Islet of Langerhans (tissue), 1 donor: ENCODE measurements at regions not wholly inside any gene's neighbourhood (a gene's known extent, or its start where the extent isn't known, plus 50 kb on each side); places are given as distances from the start of the nearest gene placed in this dataset.

Source experiments
- FAIRE-seq: peaks from one replicate; lab custom pipeline; 2011; peaks lifted over from hg19 to GRCh38; lab: Jason Lieb, UNC

GRCh38 chr4:181438641-181439040 lies 804.6 kb upstream of the TENM3 start:
- no peak for FAIRE-seq

DNA sequence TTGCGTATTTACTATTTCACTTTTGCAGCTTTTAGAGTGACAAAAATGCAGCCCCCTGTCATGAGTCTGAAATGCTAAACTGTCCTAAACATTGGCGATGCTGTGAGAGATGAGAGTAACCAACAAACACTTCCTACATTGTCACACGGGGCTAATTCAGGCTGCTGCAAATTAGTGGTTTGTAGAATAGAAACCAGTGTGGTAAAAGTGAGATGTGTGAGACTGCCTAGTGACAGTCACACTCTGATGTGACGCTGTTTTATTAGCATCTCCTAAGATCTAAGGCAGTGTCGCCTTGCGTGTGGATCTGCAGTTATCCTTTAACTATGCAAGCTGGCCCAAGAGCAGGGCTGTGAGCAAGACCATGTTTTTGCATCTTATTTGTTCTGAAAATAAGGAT lies 800.2 kb upstream of the TENM3 start:
- FAIRE-seq: no peak

- FAIRE-seq: no peak
Observed at GRCh38 chr4:181465826-181466225, 777.4 kb upstream of the TENM3 start.

GRCh38 chr4:181468451-181468850 lies 774.8 kb upstream of the TENM3 start:
- no peak for FAIRE-seq

DNA sequence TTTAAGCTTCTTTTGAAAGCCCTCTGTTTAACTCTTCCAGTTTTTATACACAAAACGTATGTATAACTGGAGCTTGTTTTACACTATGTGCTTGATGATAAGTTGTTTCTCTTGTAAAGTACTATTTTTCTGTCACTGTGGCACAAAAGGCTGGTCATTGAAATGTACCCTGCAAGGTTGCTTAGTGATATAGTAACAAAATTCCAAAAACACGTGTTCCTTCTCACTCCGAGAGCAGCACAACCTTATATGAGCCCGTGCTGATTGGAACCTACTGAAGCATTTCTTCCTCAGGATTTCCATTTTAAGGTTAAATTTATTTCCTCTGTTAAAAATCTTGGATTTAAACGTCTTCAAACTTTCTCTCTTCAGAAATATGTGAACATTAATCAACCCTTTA lies 772.9 kb upstream of the TENM3 start:
- no peak for FAIRE-seq

DNA sequence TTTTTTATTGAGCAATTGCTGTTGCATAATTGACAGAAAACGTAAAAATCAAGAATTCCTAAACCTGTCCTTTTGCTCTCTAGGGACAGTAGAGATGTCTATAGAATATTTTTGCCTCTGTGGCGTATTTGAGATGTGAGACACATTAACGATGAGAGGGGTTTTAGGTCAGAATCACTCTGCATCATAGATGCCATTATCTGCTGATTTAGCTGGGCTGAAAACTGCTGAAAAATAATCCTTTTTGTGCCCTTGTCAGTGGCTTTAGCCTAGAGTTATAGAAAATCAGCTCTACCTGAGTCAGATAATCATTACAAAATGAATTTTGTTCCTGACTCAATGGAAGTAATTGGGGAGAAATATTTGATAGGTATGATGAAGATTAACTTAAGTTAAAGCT lies 767.8 kb upstream of the TENM3 start:
- no peak for FAIRE-seq

DNA sequence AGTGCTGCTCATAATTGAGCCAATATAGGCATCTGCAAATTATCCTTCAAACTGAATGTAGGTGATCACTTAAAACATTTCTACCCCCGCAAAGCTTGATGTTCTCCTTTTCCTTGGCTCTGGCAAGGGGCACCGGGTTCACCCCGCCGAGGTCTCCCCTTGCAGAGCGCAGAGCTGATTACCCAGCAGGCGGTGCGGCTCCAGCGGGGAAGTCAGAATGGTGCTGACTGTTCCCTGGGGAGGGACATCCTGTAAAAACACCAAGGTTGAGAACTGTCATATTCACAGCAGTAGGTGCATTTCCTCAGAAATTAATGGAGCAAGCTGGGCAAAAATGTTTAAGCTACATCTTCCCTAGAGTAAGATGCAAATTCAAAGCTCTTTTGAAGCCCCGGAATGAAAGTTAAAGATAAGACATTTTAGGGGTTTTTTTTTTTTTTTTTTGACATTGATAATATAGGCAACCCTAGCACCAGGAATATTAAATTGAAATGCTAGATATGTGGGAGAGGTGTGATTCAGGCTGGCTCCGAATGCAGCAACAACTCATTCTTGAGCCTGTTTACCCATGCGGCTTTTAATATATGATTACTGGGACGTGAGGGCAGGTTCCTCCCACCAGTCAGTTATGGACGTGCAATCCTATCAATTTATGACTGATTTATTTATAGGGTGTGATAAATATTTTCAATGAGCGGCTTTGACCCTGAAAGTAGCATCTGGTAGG lies 767.3 kb upstream of the TENM3 start:
- FAIRE-seq: no peak

DNA sequence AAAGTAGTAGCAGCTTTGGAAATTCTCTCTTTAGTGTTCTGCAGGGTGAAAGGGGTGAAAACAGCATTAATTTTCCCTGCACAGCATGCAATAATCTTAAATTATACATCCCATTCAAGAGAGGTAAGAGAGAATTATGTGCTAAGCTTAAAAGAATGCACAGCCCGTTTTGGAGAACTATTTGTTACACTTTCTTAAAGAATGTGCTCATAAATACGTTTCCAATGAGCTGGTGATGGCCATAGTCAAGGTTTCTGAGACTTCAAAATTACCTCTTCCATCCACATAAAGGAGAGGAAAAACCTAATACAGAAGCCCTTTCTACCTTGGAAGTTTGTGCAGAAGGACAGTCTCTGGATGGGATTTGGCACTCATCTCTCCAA lies 766.7 kb upstream of the TENM3 start:
- FAIRE-seq: no peak

GRCh38 chr4:181477591-181477990 lies 765.6 kb upstream of the TENM3 start:
- no peak for FAIRE-seq

DNA sequence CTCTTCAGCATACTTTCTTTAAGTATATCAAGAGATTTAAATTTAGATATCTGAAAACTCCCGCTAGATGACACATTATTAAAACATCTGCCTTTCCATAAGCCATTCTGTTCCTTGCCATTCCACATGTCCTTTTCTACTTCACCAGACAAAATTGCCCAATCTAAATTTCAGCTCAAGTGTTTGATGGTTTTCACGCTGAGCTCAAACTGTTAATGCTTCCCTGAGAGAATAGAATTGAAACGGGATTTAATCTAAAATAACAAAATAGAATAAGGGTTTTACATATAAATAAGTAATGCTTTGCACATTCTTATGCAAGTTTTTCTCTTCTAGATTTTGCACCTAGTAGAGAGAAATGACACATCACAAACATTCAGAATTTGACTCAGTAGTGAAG lies 764.5 kb upstream of the TENM3 start:
- FAIRE-seq: no peak

DNA sequence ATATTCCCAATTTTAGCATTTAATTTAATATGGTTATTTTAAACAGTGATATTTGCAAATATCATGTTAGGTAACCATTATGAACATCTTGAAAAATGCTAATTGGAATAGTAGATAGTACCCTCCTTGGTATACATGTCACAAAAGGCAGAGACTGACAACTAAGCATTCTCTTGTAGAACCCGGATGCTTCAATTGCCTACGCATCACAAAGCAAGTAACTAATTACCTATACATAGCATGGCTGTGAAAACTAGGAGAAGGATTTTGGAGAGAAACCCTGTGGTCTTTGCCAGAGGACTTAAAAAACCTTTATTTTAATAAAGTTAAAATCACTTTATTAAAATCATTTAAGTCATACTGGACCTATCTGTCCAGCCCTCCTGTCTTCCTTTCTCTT lies 764.1 kb upstream of the TENM3 start:
- FAIRE-seq: no peak

DNA sequence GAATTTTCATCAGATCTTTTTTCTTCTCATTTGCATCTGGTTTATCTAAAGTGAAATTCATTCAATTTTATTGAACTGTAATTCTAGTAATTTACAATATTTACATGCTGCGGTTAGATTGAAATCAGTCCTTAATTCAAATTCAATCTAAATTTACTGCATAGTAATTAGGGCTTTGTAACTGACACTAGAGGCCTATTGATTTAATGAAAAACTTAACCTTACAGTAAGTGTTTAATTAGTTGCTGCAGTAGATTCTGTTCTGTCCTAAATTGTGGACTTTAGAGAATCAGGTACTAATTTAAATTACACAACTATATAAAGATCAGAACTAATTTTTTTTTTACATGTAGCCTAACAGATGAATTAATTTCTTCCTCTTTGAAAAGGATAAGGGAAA lies 758.8 kb upstream of the TENM3 start:
- no peak for FAIRE-seq

GRCh38 chr4:181488926-181489325 lies 754.3 kb upstream of the TENM3 start:
- FAIRE-seq: no peak

- no peak for FAIRE-seq
Observed at GRCh38 chr4:181498148-181498547, 745.1 kb upstream of the TENM3 start.

- no peak for FAIRE-seq
Observed at GRCh38 chr4:181502611-181503010, 740.6 kb upstream of the TENM3 start.

- FAIRE-seq: no peak
Observed at GRCh38 chr4:181503687-181504390, 739.4 kb upstream of the TENM3 start.

DNA sequence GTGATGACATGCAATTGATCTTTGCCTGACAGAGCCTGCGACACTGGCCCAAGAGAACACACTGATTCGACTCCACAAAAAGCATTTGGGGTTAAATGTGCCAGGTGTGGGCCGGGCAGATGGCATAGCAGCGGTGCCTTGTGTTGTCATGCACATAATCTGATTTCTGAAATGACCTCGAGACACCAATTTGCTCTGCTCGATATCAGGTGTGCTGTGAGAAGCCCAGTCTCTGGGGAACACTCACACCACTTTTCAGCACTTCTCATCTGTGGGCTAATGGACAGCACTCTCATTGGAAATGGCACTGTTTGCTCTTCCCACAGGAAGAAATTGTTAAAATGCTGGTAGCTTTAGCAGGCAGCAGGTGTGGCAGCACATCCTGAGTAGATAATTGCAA lies 738.3 kb upstream of the TENM3 start:
- no peak for FAIRE-seq

DNA sequence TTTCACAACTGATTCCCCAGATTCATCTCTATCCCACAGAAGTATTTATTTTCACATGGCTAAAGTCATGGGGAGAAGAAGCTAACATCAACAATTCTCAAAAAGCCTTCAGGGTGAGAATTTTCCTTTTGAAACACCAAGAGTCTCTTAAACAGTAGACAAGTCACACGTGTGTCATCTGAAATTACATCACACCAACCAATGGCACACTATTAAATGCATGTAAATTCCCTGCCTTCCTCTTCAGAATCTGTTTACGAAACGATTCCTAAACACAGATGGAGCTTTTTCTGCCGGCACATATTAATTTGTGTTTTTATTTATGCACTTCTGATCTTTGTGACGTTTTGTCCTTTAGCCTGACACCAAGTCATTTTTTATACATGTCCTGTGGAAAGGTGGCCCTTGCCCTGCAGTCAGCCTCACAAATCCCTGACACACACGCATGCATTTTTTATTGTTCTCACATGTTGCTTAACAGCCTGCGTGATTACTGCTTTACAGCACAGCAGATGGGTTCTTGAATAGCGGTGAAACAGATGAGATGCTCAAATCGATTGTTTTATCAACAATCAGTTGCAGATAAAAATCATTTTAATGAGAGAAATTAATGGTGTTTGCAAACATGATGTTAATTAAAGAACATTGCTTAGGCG lies 735.9 kb upstream of the TENM3 start:
- no peak for FAIRE-seq

- no peak for FAIRE-seq
Observed at GRCh38 chr4:181507938-181508337, 735.3 kb upstream of the TENM3 start.

DNA sequence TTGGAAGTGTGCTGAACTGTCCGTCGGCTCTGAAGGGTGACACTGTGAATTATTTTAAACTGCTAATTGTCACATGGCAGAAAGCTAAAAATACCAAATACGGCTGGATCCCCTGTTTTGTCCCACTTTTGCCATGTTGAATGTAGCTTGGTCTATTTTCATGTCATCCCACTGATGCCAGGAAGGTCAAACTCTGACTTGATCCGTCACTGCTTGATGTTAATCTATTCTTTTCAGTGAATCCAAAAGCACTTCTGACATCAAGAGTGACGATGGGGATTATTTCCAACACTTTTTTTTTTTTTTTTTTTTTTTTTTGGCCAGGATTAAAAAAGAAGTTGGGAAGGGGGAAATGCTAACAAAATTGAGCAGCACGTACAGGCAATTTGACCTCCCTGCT lies 734.6 kb upstream of the TENM3 start:
- FAIRE-seq: no peak

DNA sequence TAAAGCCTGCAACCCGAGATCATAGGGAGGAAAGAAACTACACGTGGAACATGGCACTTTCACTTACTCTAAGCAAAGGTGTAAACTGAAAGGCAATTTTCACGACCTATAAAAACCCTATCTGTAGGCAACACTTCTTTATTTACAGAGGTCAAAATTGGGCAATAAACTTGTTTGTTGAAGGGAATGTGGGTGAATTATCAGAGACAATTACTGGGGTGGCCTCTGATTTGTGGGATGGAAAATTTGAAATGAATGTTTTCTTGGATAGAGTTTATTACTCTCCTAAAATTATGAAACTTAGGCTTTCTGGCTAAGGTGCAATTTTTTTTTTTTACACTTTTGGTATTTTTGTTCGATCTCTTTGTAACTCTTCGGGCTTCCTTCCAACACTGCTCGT lies 734.1 kb upstream of the TENM3 start:
- no peak for FAIRE-seq

DNA sequence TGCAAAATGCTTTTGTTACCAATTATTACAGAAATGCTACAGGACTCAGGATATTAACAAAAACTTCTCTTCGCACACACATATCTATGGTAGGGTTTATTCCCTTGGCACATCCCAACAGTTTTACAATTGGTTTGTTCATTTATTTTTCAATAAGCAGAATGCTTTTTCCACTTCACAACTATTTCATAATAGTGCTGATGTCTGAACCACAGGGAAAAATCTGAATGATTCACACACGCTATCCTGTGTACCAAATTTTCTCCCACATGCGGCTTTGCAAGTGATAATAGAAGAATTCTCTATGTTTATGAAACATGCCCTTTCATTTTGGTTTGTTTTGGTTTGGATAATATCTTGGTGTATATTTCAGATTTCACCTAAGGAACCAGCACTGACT lies 725.7 kb upstream of the TENM3 start:
- no peak for FAIRE-seq

DNA sequence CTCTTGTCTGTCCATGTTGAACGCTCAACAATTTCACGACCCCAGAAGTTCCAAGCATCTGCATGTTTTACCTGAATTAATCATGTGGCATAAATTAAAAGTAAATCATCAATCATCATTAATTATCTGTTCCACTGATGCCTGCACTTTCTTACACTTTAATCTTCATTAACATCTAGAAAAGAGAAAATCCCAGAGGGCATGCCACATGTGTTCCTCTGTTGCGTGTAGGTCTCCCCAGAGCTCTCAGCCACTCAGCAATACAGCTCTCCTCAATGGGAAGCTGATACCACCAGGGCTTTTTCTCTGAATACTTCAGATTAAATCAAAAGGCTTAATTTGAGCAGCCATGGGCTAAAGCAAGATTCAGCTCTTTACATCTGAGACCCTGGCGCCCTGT lies 722.4 kb upstream of the TENM3 start:
- no peak for FAIRE-seq

GRCh38 chr4:181523973-181524372 lies 719.2 kb upstream of the TENM3 start:
- no peak for FAIRE-seq
